Stomach (tissue), 8 donors: ENCODE measurements at regions not wholly inside any gene's neighbourhood (a gene's known extent, or its start where the extent isn't known, plus 50 kb on each side); places are given as distances from the start of the nearest gene placed in this dataset.

ENCODE experiments used
- DNase-seq, 2 donors: peaks; one replicate each; pipeline versions ENCODE4 v3.0.0 to v3.0.0-alpha.2; 2013 to 2019
- H3K27ac ChIP-seq, 5 donors: fragments of 200-600 bp in 4 of 5; sonication (generic) in 4 of 5; one replicate each; pipeline ENCODE4 v1.5.1; 2013 to 2019; ENCODE audit warnings: mild to moderate bottlenecking in 1 of 5, moderate library complexity in 1 of 5
- H3K27me3 ChIP-seq, 3 donors: fragments of 200-600 bp; sonication (generic); one replicate each; pipeline ENCODE4 v1.5.1; 2017 to 2019; ENCODE audit warnings: mixed run types in 1 of 3
- H3K36me3 ChIP-seq, 4 donors: fragments of 200-600 bp; sonication (generic); 1 replicate in 3 of 4; 2 replicates in 1 of 4; pipeline ENCODE4 v1.5.1; 2016 to 2019
- H3K4me1 ChIP-seq, 4 donors: fragments of 200-600 bp; sonication (generic); one replicate each; pipeline ENCODE4 v1.5.1; 2016 to 2019
- H3K4me3 ChIP-seq, 4 donors: fragments of 200-600 bp; sonication (generic) in 3 of 4; one replicate each; pipeline ENCODE4 v1.5.1; 2016 to 2019; ENCODE audit warnings: mild to moderate bottlenecking in 1 of 4
- H3K9me3 ChIP-seq, 4 donors: fragments of 200-600 bp; sonication (generic); one replicate each; pipeline ENCODE4 v1.5.1; 2016 to 2019
- CTCF ChIP-seq, 7 experiments: fragments of 450-650 bp in 4 of 7; fragments of 200-600 bp in 3 of 7; sonication (generic) in 3 of 7; IDR thresholded peaks; one replicate each; pipeline ENCODE4 v1.5.1; 2016 to 2019; ENCODE audit warnings: antibody characterized with exemption in 7 of 7, control low read depth in 2 of 7, mild to moderate bottlenecking in 1 of 7
- EP300 ChIP-seq: sonication (generic); formaldehyde crosslinking; IDR thresholded peaks from one replicate; pipeline ENCODE4 v1.6.1; 2017; ENCODE audit warnings: antibody characterized with exemption
- POLR2A ChIP-seq, 4 donors: fragments of 450-650 bp; IDR thresholded peaks; one replicate each; pipeline ENCODE4 v1.6.1; 2016; ENCODE audit warnings: antibody characterized with exemption in 4 of 4, control low read depth in 2 of 4, mild to moderate bottlenecking in 1 of 4, moderate library complexity in 1 of 4
- POLR2AphosphoS5 ChIP-seq, 3 donors: sonication (generic); formaldehyde crosslinking; IDR thresholded peaks; one replicate each; pipeline ENCODE4 v1.6.1; 2016; ENCODE audit warnings: antibody characterized with exemption in 3 of 3
- WGBS, 5 donors: extraction: QIAGEN DNeasy Blood & Tissue Kit in 3 of 5; methylation state at CpG; one replicate each; pipeline versions ENCODE4 v1.1.5 to v1.1.7; 2013 to 2018; 5-methylcytosine and 5-hydroxymethylcytosine counted together
- intact Hi-C: fragments of 100-400 bp; cut with DNase I; formaldehyde crosslinking; loops from one replicate; pipeline ENCODE4 v1.15.1; 2023; ENCODE audit warnings: low total_unique reads
- donor health status: healthy with polysubstance abuse.
- donor health status: Bipolar disorder and iron deficiency.
- donor health status: healthy.

DNA sequence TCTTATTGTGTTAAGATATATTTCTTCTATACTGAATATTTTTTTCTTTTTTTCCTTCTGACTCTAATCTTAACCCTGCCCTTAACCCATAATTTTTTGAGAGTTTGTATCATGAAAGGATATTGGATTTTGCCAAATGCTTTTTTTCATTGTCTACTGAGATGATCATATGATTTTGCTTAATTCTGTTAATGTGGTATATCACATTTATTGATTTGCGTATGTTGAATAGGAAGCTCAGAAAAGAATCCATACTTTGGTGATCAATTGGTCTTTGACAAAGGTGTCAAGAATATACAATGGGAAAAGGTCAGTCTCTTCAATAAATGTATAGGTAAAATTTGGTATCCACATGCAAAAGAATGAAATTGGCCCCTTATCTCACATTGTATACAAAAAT lies 588.8 kb upstream of the ADGRB3 start:
- Histone ChIP-seq H3K36me3 (no peaks in the 10 kb centered on the region), H3K4me3 (no peak overlapping the region), H3K27me3 (no peaks in the 10 kb centered on the region), H3K4me1 (no peaks in the 10 kb centered on the region), H3K9me3 (peaks cover 0 to 5% (median 2%) of the 10 kb centered on the region in 4 donors), H3K27ac (no peak overlapping the region)
- DNase-seq: no peak
- intact Hi-C loops: no loop called here
- 93 to 100% (median 98%) methylated on average over 1 of the region's 1 CpG for WGBS, 5 donors
- no peak for TF ChIP-seq CTCF (IDR thresholded peaks at IDR 0.05)
- TF ChIP-seq EP300: no peak

DNA sequence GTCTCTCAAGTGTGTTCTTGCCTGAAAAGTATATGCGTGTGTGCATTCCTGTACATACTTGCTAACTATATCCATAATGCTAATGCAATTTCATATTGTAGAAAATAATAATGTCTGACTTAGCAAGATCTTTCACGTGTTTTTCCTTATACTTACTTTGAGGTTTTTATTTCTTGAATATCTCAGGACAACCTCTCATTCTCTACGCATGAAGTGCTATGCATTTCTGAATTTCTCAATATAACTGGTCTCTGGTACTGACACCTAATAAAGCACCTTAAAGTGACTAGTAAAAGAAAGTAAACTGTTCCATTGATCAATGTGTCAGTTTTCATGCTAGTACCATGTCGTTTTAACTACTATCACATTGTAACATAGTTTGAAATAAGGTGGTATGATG lies 589.9 kb upstream of the ADGRB3 start:
- Histone ChIP-seq H3K4me1 (no peaks in the 10 kb centered on the region), H3K36me3 (no peaks in the 10 kb centered on the region), H3K27ac (no peak overlapping the region), H3K9me3 (peaks cover 0 to 5% (median 2%) of the 10 kb centered on the region in 4 donors), H3K27me3 (no peaks in the 10 kb centered on the region), H3K4me3 (no peak overlapping the region)
- TF ChIP-seq POLR2AphosphoS5 (IDR thresholded peaks at IDR 0.05) (no peak), EP300 (no peak), POLR2A (IDR thresholded peaks at IDR 0.05) (no peak), CTCF (IDR thresholded peaks at IDR 0.05) (no peak)
- intact Hi-C loops: no loop called here
- DNase-seq: no peak
- WGBS, 5 donors: 82 to 87% (median 85%) methylated on average over 4 of the region's 4 CpGs

DNA sequence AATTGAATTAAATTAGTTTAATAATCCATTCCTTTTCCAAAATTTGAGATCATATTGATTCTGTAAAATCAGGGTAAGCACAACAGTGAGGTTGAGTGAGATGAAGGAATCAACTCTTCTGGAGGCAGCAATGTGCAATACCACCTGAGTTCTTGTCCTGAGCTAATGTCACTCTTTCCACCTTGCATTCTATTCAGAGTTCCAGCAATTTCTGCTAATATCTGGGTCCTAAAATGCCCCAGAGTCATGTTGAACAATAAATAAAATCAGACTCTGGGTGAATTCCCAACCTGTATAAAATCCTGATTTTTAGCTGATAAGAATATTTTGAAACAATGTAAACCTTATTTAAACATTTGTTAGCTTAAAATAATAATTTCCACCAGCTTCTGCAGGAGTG lies 590.8 kb upstream of the ADGRB3 start:
- Histone ChIP-seq H3K27me3 (no peaks in the 10 kb centered on the region), H3K4me3 (no peak overlapping the region), H3K9me3 (peaks cover 0 to 5% (median 2%) of the 10 kb centered on the region in 4 donors), H3K36me3 (no peaks in the 10 kb centered on the region), H3K4me1 (no peaks in the 10 kb centered on the region), H3K27ac (no peak overlapping the region)
- intact Hi-C loops: no loop called here
- no peak for DNase-seq
- TF ChIP-seq POLR2AphosphoS5 (IDR thresholded peaks at IDR 0.05): no peak
- no peak for TF ChIP-seq EP300
- no peak for TF ChIP-seq CTCF (IDR thresholded peaks at IDR 0.05)
- no peak for TF ChIP-seq POLR2A (IDR thresholded peaks at IDR 0.05)

DNA sequence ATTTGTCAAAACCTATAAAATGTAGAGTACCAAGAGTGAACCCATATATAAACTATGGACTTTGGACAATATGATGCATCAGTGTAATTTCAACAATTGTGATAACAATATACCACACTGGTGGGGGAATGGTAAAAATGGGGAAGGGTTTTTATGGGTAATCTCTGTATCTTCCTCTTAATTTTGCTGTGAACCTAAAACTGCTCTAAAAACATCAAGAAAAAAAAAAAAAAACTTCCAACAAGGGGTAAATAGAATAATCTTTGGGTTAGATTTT lies 592.0 kb upstream of the ADGRB3 start:
- Histone ChIP-seq H3K27me3 (no peaks in the 10 kb centered on the region), H3K4me3 (no peak overlapping the region), H3K27ac (no peak overlapping the region), H3K9me3 (peaks cover 0 to under 1% (median 0%) of the 10 kb centered on the region in 4 donors), H3K4me1 (no peaks in the 10 kb centered on the region), H3K36me3 (no peaks in the 10 kb centered on the region)
- TF ChIP-seq EP300 (no peak), POLR2AphosphoS5 (IDR thresholded peaks at IDR 0.05) (no peak), CTCF (IDR thresholded peaks at IDR 0.05) (no peak), POLR2A (IDR thresholded peaks at IDR 0.05) (no peak)
- intact Hi-C loops: no loop called here
- DNase-seq: no peak
